ENCODE measurements at regions not wholly inside any gene's neighbourhood (a gene's known extent, or its start where the extent isn't known, plus 50 kb on each side); places are given as distances from the start of the nearest gene placed in this dataset.
"Not testable (repeated sequence)": the region's sequence is repeated elsewhere in the genome, so short reads cannot be mapped to it uniquely, and the experiment has no call there.

DNA sequence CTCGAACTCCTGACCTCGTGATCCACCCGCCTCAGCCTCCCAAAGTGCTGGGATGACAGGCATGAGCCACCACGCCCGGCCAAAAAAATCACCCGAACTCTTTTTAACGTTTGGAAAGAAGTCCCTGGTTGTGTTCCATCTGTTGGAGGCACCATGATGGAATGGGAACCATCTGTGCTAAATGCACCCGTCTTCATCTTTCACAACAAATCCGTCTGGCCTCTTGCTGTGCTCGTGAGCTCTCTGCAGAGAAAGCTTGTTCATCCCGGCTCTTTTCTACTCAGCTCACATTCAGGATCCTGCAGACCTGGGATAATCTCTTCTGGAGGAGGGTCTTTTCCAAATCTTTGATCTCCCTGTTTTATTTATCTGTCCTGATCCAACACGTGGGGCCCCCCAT is 188.8 kb downstream of the CRLF2 start:
- Histone ChIP-seq H3K9me3 (no peaks in the 10 kb centered on the region), H3K4me1 (no peaks in the 10 kb centered on the region), H3K36me3 (no peaks in the 10 kb centered on the region), H3K27me3 (no peaks in the 10 kb centered on the region), H3K4me3 (ENCODE audit: low read depth, low read length) (no peak overlapping the region)
- no peak for DNase-seq
- TF ChIP-seq, protein P1, sequence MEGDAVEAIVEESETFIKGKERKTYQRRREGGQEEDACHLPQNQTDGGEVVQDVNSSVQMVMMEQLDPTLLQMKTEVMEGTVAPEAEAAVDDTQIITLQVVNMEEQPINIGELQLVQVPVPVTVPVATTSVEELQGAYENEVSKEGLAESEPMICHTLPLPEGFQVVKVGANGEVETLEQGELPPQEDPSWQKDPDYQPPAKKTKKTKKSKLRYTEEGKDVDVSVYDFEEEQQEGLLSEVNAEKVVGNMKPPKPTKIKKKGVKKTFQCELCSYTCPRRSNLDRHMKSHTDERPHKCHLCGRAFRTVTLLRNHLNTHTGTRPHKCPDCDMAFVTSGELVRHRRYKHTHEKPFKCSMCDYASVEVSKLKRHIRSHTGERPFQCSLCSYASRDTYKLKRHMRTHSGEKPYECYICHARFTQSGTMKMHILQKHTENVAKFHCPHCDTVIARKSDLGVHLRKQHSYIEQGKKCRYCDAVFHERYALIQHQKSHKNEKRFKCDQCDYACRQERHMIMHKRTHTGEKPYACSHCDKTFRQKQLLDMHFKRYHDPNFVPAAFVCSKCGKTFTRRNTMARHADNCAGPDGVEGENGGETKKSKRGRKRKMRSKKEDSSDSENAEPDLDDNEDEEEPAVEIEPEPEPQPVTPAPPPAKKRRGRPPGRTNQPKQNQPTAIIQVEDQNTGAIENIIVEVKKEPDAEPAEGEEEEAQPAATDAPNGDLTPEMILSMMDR (IDR thresholded peaks at IDR 0.05; ENCODE audit: low read depth, low read length): no peak

DNA sequence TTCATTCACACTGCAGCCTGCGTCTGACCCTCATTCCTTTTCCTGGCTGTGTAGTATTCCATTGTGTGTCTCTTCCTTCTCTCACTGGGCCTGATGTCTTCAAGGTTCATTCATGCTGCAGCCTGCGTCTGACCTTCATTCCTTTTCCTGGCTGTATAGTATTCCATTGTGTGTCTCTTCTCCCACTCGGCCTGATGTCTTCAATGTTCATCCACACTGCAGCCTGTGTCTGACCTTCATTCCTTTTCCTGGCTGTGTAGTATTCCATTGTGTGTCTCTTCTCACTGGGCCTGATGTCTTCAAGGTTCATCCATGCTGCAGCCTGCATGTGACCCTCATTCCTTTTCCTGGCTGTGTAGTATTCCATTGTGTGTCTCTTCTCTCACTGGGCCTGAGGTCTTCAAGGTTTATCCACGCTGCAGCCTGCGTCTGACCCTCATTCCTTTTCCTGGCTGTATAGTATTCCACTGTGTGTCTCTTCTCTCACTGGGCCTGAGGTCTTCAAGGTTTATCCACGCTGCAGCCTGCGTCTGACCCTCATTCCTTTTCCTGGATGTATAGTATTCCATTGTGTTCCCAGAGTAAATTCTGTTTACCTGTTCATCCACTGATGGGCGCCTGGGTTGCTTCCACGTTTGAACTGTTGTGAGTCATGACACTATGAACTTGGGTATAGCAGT is 191.0 kb downstream of the CRLF2 start:
- not testable (repeated sequence) for H3K27me3 ChIP-seq; H3K9me3 ChIP-seq; H3K4me3 ChIP-seq (ENCODE audit: low read depth, low read length); DNase-seq; H3K4me1 ChIP-seq; H3K36me3 ChIP-seq

DNA sequence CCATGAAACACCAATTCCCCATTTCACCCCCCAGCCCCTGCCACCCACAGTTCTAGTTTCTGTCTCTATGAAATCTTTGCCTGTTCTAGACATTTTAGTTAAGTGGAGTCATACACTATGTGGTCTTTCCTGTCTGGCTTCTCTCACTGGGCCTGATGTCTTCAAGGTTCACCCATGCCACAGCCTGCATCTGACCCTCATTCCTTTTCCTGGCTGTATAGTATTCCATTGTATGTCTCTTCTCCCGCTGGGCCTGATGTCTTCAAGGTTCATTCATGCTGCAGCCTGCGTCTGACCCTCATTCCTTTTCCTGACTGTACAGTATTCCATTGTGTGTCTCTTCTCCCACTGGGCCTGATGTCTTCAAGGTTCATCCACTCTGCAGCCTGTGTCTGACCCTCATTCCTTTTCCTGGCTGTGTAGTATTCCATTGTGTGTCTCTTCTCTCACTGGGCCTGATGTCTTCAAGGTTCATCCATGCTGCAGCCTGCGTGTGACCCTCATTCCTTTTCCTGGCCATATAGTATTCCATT is 191.7 kb downstream of the CRLF2 start:
- no peaks in the 10 kb centered on the region for H3K9me3 ChIP-seq
- no peaks in the 10 kb centered on the region for H3K4me1 ChIP-seq
- TF ChIP-seq, protein P1 (IDR thresholded peaks at IDR 0.05; ENCODE audit: low read depth, low read length): no peak
- H3K4me3 ChIP-seq (ENCODE audit: low read depth, low read length): no peak overlapping the region
- no peaks in the 10 kb centered on the region for H3K27me3 ChIP-seq
- no peaks in the 10 kb centered on the region for H3K36me3 ChIP-seq
- DNase-seq: no peak

DNA sequence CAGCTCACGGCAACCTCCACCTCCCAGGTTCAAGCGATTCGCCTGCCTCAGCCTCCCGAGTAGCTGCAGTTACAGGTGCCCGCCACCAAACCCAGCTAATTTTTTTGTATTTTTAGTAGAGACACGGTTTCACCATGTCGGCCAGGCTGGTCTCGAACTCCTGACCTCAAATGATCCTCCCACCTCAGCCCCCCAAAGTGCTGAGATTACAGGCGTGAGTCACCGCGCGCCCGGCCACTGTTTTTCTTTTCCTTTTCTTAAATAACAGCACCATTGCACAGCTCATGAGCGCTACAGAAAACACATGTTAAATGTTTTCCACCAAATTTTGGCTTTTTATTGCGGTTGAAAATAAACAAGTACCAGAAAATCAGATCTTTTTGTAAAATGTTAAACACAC is 195.5 kb downstream of the CRLF2 start:
- not testable (repeated sequence) for H3K4me1 ChIP-seq; H3K36me3 ChIP-seq; H3K4me3 ChIP-seq (ENCODE audit: low read depth, low read length); H3K9me3 ChIP-seq; DNase-seq; H3K27me3 ChIP-seq

DNA sequence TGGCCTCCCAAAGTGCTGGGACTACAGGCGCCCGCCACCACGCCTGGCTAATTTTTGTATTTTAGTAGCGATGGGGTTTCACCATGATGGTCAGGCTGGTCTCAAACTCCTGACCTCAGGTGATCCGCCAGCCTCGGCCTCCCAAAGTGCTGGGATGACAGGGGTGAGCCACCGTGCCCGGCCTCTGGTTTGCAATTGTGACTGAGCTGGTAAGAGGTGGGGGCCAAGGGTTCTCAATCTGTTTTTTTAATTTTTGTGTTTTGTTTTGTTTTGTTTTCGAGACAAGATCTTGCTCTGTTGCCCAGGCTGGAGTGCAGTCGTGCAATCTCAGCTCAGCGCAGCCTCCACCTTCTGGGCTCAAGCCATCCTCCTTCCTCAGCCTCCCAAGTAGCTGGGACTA is 196.2 kb downstream of the CRLF2 start:
- not testable (repeated sequence) for H3K9me3 ChIP-seq; H3K27me3 ChIP-seq; H3K4me1 ChIP-seq; H3K36me3 ChIP-seq; DNase-seq; H3K4me3 ChIP-seq (ENCODE audit: low read depth, low read length)

DNA sequence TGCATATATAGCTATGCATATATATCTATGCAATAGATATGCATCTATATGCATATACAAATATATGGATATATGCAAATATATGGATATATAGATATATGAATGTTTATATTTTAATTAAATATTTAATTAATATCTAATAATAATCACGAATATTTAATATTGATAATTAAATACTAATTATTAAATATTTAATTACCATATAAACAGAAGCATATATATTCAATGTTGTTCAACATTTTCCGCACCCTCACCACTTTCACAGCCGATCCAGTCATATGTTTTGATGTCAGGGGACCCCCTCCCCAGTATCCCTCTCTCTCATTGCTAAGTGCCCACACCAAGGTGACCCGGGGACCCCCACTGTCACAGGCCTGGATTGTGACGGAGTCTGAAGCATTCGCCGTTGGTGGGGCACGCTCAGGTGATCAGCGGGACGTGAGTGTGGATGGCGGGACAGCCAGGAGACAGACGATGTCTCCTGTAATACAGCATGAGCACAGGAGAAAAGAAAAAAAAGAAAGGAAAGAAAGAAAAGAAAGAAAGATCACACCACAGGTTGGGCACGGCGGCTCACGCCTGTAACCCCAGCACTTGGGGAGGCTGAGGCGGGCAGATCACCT is 199.7 kb downstream of the CRLF2 start:
- no peaks in the 10 kb centered on the region for H3K9me3 ChIP-seq
- TF ChIP-seq, protein P1 (IDR thresholded peaks at IDR 0.05; ENCODE audit: low read depth, low read length): no peak
- DNase-seq: no peak
- H3K4me1 ChIP-seq: no peaks in the 10 kb centered on the region
- no peak overlapping the region for H3K4me3 ChIP-seq (ENCODE audit: low read depth, low read length)
- H3K36me3 ChIP-seq: no peaks in the 10 kb centered on the region
- H3K27me3 ChIP-seq: no peaks in the 10 kb centered on the region

DNA sequence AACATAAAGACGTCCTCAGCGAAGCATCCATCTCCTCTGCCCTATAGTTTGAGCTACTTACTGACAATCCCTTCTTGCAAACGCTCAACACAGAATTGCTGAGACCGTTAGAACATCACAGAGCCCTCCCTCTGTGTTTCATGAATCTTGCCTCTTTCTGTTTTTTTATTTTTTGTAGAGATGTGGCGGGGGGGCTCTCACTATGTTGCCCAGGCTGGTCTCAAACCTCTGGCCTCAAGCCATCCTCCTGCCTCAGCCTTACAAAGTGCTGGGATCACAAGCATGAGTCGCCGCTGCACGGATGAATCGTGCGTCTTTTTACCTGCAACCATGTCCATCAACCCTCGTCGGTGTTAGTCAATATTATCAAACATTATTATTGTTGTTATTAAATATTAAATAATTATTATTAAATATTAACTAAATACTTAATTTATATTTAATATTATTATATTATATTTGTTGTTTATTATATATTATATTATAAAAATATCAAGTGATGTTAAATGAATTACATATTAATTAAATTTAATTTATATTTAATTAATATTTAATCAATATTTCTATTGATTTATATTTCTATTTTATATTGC is 200.7 kb downstream of the CRLF2 start:
- DNase-seq: no peak
- Histone ChIP-seq H3K36me3 (no peaks in the 10 kb centered on the region), H3K4me3 (ENCODE audit: low read depth, low read length) (no peak overlapping the region), H3K9me3 (no peaks in the 10 kb centered on the region), H3K4me1 (no peaks in the 10 kb centered on the region), H3K27me3 (no peaks in the 10 kb centered on the region)
- TF ChIP-seq, protein P1 (IDR thresholded peaks at IDR 0.05; ENCODE audit: low read depth, low read length): no peak

All from BE2C (cell line).